Esophagus squamous epithelium (tissue), 5 donors: ENCODE measurements at regions not wholly inside any gene's neighbourhood (a gene's known extent, or its start where the extent isn't known, plus 50 kb on each side); places are given as distances from the start of the nearest gene placed in this dataset.
A peak's percentile ranks its signal among the peaks of the same experiment; 100 is the strongest.

ENCODE experiments used
- DNase-seq: peaks from one replicate; lab custom pipeline; 2025; lab: John Stamatoyannopoulos, UW
- H3K27ac ChIP-seq, 4 donors: fragments of 200-600 bp; sonication (generic); one replicate each; pipeline ENCODE4 v1.5.1; 2016 to 2019; ENCODE audit warnings: mild to moderate bottlenecking in 1 of 4
- H3K27me3 ChIP-seq, 4 donors: fragments of 200-600 bp; sonication (generic); 1 replicate in 3 of 4; 2 replicates in 1 of 4; pipeline versions ENCODE4 v1.5.1 to v1.6.0; 2017 to 2021; ENCODE audit warnings: antibody characterized with exemption in 1 of 4
- H3K36me3 ChIP-seq, 3 donors: fragments of 200-600 bp; sonication (generic); one replicate each; pipeline ENCODE4 v1.5.1; 2016 to 2019
- H3K4me1 ChIP-seq, 3 donors: fragments of 200-600 bp; sonication (generic); one replicate each; pipeline ENCODE4 v1.5.1; 2017 to 2019
- H3K4me3 ChIP-seq, 4 donors: fragments of 200-600 bp; sonication (generic); 1 replicate in 3 of 4; 2 replicates in 1 of 4; pipeline ENCODE4 v1.5.1; 2016 to 2019; ENCODE audit warnings: mild to moderate bottlenecking in 2 of 4, moderate library complexity in 1 of 4
- H3K9me3 ChIP-seq, 3 donors: fragments of 200-600 bp; sonication (generic); one replicate each; pipeline ENCODE4 v1.5.1; 2016 to 2019
- CTCF ChIP-seq, 6 experiments: fragments of 450-650 bp in 4 of 6; fragments of 200-600 bp in 2 of 6; sonication (generic) in 2 of 6; IDR thresholded peaks; one replicate each; pipeline ENCODE4 v1.5.1; 2016 to 2019; ENCODE audit warnings: antibody characterized with exemption in 6 of 6, mild to moderate bottlenecking in 4 of 6, moderate library complexity in 4 of 6
- POLR2A ChIP-seq, 4 donors: fragments of 450-650 bp; IDR thresholded peaks; one replicate each; pipeline ENCODE4 v1.6.1; 2017; ENCODE audit warnings: antibody characterized with exemption in 4 of 4, mild to moderate bottlenecking in 4 of 4, moderate library complexity in 3 of 4
- WGBS, 2 donors: methylation state at CpG; one replicate each; pipeline ENCODE4 v1.1.5; 2018; 5-methylcytosine and 5-hydroxymethylcytosine counted together
- intact Hi-C: fragments of 100-400 bp; cut with DNase I; formaldehyde crosslinking; loops from one replicate; pipeline ENCODE4 v1.15.0; 2022
- donor health status: DM: yes; HTN: yes; CAD: no.

- WGBS, 2 donors = 82 to 83% methylated on average over 3 of the region's 3 CpGs
- Histone ChIP-seq H3K27ac (no peak overlapping the region), H3K9me3 (no peaks in the 10 kb centered on the region), H3K27me3 (no peaks in the 10 kb centered on the region), H3K4me3 (no peak overlapping the region), H3K4me1 (peaks cover 0 to 6% (median 0%) of the 10 kb centered on the region in 3 donors), H3K36me3 (no peaks in the 10 kb centered on the region)
- no peak for TF ChIP-seq POLR2A (IDR thresholded peaks at IDR 0.05)
- no peak for TF ChIP-seq CTCF (IDR thresholded peaks at IDR 0.05)
- intact Hi-C loops = no loop called here
- DNase-seq = no peak
Measured at GRCh38 chr6:22903826-22904225, 334.5 kb downstream of the HDGFL1 start.

- 50 to 79% methylated on average over 5 of the region's 5 CpGs for WGBS, 2 donors
- H3K27ac ChIP-seq = no peak overlapping the region
- intact Hi-C loops = no loop called here
Measured at GRCh38 chr6:22904431-22904830, 335.1 kb downstream of the HDGFL1 start.

GRCh38 chr6:22906091-22906549 lies 336.8 kb downstream of the HDGFL1 start:
- H3K27me3 ChIP-seq = no peaks in the 10 kb centered on the region
- no peak overlapping the region for H3K27ac ChIP-seq
- 55 to 64% methylated on average over 3 of the region's 3 CpGs for WGBS, 2 donors
- H3K4me1 ChIP-seq = peaks cover 0 to 6% (median 0%) of the 10 kb centered on the region in 3 donors
- no peak overlapping the region for H3K4me3 ChIP-seq
- no peak for DNase-seq
- no peaks in the 10 kb centered on the region for H3K36me3 ChIP-seq
- TF ChIP-seq POLR2A (IDR thresholded peaks at IDR 0.05) (no peak), CTCF (IDR thresholded peaks at IDR 0.05) (peak in 4 of 6 experiments; percentile 8 to 41 (median 14))
- H3K9me3 ChIP-seq = no peaks in the 10 kb centered on the region
- intact Hi-C loops = no loop called here

More at GRCh38 chr6:22904431-22904830, 335.1 kb downstream of the HDGFL1 start:
- Histone ChIP-seq H3K9me3 (no peaks in the 10 kb centered on the region), H3K4me3 (no peak overlapping the region), H3K36me3 (no peaks in the 10 kb centered on the region), H3K27me3 (no peaks in the 10 kb centered on the region), H3K4me1 (peaks cover 0 to 6% (median 0%) of the 10 kb centered on the region in 3 donors)
- TF ChIP-seq POLR2A (IDR thresholded peaks at IDR 0.05) = no peak
- no peak for TF ChIP-seq CTCF (IDR thresholded peaks at IDR 0.05)
- no peak for DNase-seq

GRCh38 chr6:22907085-22907484 lies 337.7 kb downstream of the HDGFL1 start:
- H3K27me3 ChIP-seq = no peaks in the 10 kb centered on the region
- H3K27ac ChIP-seq = no peak overlapping the region
- WGBS, 2 donors = 89 to 100% methylated on average over 1 of the region's 1 CpG
- no peaks in the 10 kb centered on the region for H3K36me3 ChIP-seq
- H3K9me3 ChIP-seq = no peaks in the 10 kb centered on the region
- H3K4me3 ChIP-seq = no peak overlapping the region
- peaks cover 0 to 6% (median 0%) of the 10 kb centered on the region in 3 donors for H3K4me1 ChIP-seq
- intact Hi-C loops = no loop called here
- no peak for TF ChIP-seq CTCF (IDR thresholded peaks at IDR 0.05)
- TF ChIP-seq POLR2A (IDR thresholded peaks at IDR 0.05) = no peak
- DNase-seq = no peak

GRCh38 chr6:22910370-22910769 lies 341.0 kb downstream of the HDGFL1 start:
- Histone ChIP-seq H3K36me3 (no peaks in the 10 kb centered on the region), H3K4me3 (no peak overlapping the region), H3K27ac (no peak overlapping the region), H3K9me3 (no peaks in the 10 kb centered on the region), H3K4me1 (peaks cover 0 to 6% (median 0%) of the 10 kb centered on the region in 3 donors), H3K27me3 (no peaks in the 10 kb centered on the region)
- WGBS, 2 donors = 82 to 90% methylated on average over 4 of the region's 4 CpGs
- intact Hi-C loops = no loop called here
- no peak for DNase-seq
- no peak for TF ChIP-seq POLR2A (IDR thresholded peaks at IDR 0.05)
- TF ChIP-seq CTCF (IDR thresholded peaks at IDR 0.05) = no peak
